ENCODE measurements at regions not wholly inside any gene's neighbourhood (a gene's known extent, or its start where the extent isn't known, plus 50 kb on each side); places are given as distances from the start of the nearest gene placed in this dataset.

GRCh38 chr19:28258829-28259228, 954.1 kb downstream of the UQCRFS1 start:
- TF ChIP-seq CTCF (IDR thresholded peaks at IDR 0.05) = no peak
- no peak for TF ChIP-seq POLR2AphosphoS5 (IDR thresholded peaks at IDR 0.05)
- TF ChIP-seq POLR2A (IDR thresholded peaks at IDR 0.05) = no peak

Measured in sigmoid colon (tissue), 4 donors.